ENCODE measurements at regions not wholly inside any gene's neighbourhood (a gene's known extent, or its start where the extent isn't known, plus 50 kb on each side); places are given as distances from the start of the nearest gene placed in this dataset.

GRCh38 chr10:2137549-2138174, 400.3 kb upstream of the ADARB2 start:
- no peak for DNase-seq (ENCODE audit: low read depth)
- H3K4me3 ChIP-seq (ENCODE audit: low read depth, low read length), result no peak overlapping the region
- no peak for TF ChIP-seq CTCF (IDR thresholded peaks at IDR 0.05; ENCODE audit: insufficient read depth, low read length)

GRCh38 chr10:2130705-2131305, 393.5 kb upstream of the ADARB2 start:
- no peak overlapping the region for H3K4me3 ChIP-seq (ENCODE audit: low read depth, low read length)
- no peak for DNase-seq (ENCODE audit: low read depth)
- TF ChIP-seq CTCF (IDR thresholded peaks at IDR 0.05; ENCODE audit: insufficient read depth, low read length), result no peak

- no peak for TF ChIP-seq CTCF (IDR thresholded peaks at IDR 0.05; ENCODE audit: insufficient read depth, low read length)
- DNase-seq (ENCODE audit: low read depth), result no peak
- no peak overlapping the region for H3K4me3 ChIP-seq (ENCODE audit: low read depth, low read length)
Observed at GRCh38 chr10:2128991-2129390, 391.7 kb upstream of the ADARB2 start.

- no peak for TF ChIP-seq CTCF (IDR thresholded peaks at IDR 0.05; ENCODE audit: insufficient read depth, low read length)
Observed at GRCh38 chr10:2124135-2124534, 386.8 kb upstream of the ADARB2 start.

GRCh38 chr10:2122431-2123124, 385.3 kb upstream of the ADARB2 start:
- no peak for TF ChIP-seq CTCF (IDR thresholded peaks at IDR 0.05; ENCODE audit: insufficient read depth, low read length)
- DNase-seq (ENCODE audit: low read depth), result no peak
- H3K4me3 ChIP-seq (ENCODE audit: low read depth, low read length), result no peak overlapping the region

More at GRCh38 chr10:2124135-2124534, 386.8 kb upstream of the ADARB2 start:
- no peak for DNase-seq (ENCODE audit: low read depth)
- H3K4me3 ChIP-seq (ENCODE audit: low read depth, low read length), result no peak overlapping the region

GRCh38 chr10:2121929-2122328, 384.6 kb upstream of the ADARB2 start:
- no peak overlapping the region for H3K4me3 ChIP-seq (ENCODE audit: low read depth, low read length)
- TF ChIP-seq CTCF (IDR thresholded peaks at IDR 0.05; ENCODE audit: insufficient read depth, low read length), result no peak
- no peak for DNase-seq (ENCODE audit: low read depth)
